HG03060 (cell line): ENCODE measurements at regions not wholly inside any gene's neighbourhood (a gene's known extent, or its start where the extent isn't known, plus 50 kb on each side); places are given as distances from the start of the nearest gene placed in this dataset.
"Not testable (repeated sequence)": the region's sequence is repeated elsewhere in the genome, so short reads cannot be mapped to it uniquely, and the experiment has no call there.

Source experiments
- ATAC-seq: cut with Tn5 transposase; IDR thresholded peaks from one replicate; pipeline ENCODE4 v1.9.1; 2021; ENCODE audit warnings: low read depth, moderate number of reproducible peaks; ENCODE audit not compliant: unreplicated experiment

GRCh38 chr17:445839-446238 lies 93.2 kb upstream of the RPH3AL start, which contains the start of gene RFLNB:
TSS of gene RFLNB (minus strand) at chr17:445939.
- not testable (repeated sequence) for ATAC-seq

- no peak for ATAC-seq
Measured at GRCh38 chr17:444879-445454, 92.4 kb upstream of the RPH3AL start.

- ATAC-seq, result no peak
Measured at GRCh38 chr17:443109-443508, 90.5 kb upstream of the RPH3AL start.

GRCh38 chr17:441155-441950 lies 88.7 kb upstream of the RPH3AL start:
- no peak for ATAC-seq

- no peak for ATAC-seq
Measured at GRCh38 chr17:438191-438590, 85.6 kb upstream of the RPH3AL start.

- no peak for ATAC-seq
Measured at GRCh38 chr17:437545-437944, 84.9 kb upstream of the RPH3AL start.

GRCh38 chr17:436571-436970 lies 84.0 kb upstream of the RPH3AL start:
- ATAC-seq, result no peak

- not testable (repeated sequence) for ATAC-seq
Measured at GRCh38 chr17:432471-432870, 79.9 kb upstream of the RPH3AL start.

- ATAC-seq, result no peak
Measured at GRCh38 chr17:431494-431893, 78.9 kb upstream of the RPH3AL start.

- no peak for ATAC-seq
Measured at GRCh38 chr17:429589-429988, 77.0 kb upstream of the RPH3AL start.

GRCh38 chr17:428414-428813 lies 75.8 kb upstream of the RPH3AL start:
- no peak for ATAC-seq

- no peak for ATAC-seq
Measured at GRCh38 chr17:427891-428290, 75.3 kb upstream of the RPH3AL start.

- ATAC-seq, result no peak
Measured at GRCh38 chr17:427327-427726, 74.7 kb upstream of the RPH3AL start.

- ATAC-seq, result no peak
Measured at GRCh38 chr17:422196-422930, 69.8 kb upstream of the RPH3AL start.

- ATAC-seq, result no peak
Measured at GRCh38 chr17:420479-421175, 68.0 kb upstream of the RPH3AL start.

GRCh38 chr17:419073-419735 lies 66.6 kb upstream of the RPH3AL start:
- no peak for ATAC-seq

GRCh38 chr17:418421-418751 lies 65.8 kb upstream of the RPH3AL start:
- no peak for ATAC-seq

- ATAC-seq, result no peak
Measured at GRCh38 chr17:417691-418420, 65.2 kb upstream of the RPH3AL start.

- ATAC-seq, result peak; percentile 37
Measured at GRCh38 chr17:416293-417206, 63.9 kb upstream of the RPH3AL start.
